ENCODE measurements at regions not wholly inside any gene's neighbourhood (a gene's known extent, or its start where the extent isn't known, plus 50 kb on each side); places are given as distances from the start of the nearest gene placed in this dataset.

DNA sequence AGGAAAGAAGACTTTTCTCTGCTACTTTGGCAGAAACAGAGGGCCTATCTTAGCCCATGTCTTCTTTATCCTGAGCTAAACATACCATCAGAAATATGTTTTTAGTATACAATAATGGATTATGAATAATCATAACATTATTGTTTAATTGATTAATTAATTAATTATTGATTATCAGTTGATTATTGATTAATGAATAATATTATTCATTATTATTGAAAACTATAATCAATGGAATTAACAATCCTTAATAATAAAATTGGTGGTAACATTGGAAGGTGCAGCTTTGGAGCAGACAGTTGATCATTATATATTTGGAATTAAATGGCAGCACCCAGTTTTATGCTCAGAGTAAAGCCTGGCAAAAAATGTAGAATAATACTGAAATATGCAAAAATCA, 655.9 kb upstream of the ARGLU1 start:
- DNase-seq, result no peak

- no peak for DNase-seq
Observed at GRCh38 chr13:107222597-107222996, 654.7 kb upstream of the ARGLU1 start.

GRCh38 chr13:107220245-107220644, 652.3 kb upstream of the ARGLU1 start:
- no peak for DNase-seq

DNA sequence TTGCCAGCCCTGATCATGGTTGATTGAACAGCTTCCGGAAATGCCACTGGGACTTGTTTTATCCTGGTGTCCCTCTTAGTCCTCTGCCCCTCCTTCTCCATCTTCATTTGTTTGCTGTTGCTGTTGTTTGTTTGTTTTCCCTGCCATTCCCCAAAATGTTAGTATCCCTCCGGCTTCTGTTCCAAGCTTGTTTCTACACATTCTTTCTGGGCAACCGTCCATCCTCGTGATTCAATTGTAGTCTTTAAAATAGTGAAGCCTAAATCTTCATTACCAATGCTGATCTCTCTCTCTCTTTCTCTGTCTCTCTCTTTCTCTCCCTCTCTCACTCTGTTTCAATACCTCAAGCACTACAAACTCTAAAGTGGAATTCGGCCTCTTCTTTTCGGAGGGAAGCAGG, 649.3 kb upstream of the ARGLU1 start:
- no peak for DNase-seq

- no peak for DNase-seq
Observed at GRCh38 chr13:107216046-107216755, 648.3 kb upstream of the ARGLU1 start.

DNA sequence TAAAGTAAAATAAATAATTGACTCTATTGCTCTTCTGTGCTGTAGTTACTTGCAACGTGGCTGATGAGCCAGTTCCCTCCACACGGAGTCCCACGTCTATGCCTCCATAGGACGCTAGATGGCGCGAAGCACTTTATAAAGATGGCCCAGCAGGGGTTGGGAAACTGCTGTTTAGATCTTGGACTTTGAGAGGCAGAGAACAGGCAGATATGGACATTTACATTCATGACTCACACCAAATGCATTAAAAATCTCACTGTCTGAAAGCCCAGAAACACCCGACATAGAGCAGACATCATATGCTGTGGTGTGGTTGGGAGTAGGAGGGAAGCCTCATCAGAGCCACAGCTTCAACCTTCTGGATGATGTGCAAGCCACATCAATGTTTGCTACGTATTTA, 643.1 kb upstream of the ARGLU1 start:
- DNase-seq, result peak; percentile 100

DNA sequence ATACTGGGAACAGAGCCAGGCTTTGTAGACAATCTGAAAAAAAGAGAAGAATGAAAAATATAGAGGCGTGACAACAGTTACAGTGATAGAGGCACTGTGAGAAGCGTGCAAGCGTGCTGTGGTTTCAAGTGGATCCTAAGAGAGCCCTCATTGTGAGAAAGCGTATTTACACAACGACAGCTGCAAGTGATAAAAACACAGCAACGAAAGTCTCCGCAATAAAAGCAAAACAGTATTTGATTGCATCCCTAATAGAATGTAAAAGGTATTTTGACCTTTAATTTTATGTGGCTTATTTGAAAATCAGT, 642.7 kb upstream of the ARGLU1 start:
- DNase-seq, result peak; percentile 99

GRCh38 chr13:107209824-107210722, 642.1 kb upstream of the ARGLU1 start:
- DNase-seq, result peak; percentile 70

- no peak for DNase-seq
Observed at GRCh38 chr13:107208889-107209288, 641.0 kb upstream of the ARGLU1 start.

DNA sequence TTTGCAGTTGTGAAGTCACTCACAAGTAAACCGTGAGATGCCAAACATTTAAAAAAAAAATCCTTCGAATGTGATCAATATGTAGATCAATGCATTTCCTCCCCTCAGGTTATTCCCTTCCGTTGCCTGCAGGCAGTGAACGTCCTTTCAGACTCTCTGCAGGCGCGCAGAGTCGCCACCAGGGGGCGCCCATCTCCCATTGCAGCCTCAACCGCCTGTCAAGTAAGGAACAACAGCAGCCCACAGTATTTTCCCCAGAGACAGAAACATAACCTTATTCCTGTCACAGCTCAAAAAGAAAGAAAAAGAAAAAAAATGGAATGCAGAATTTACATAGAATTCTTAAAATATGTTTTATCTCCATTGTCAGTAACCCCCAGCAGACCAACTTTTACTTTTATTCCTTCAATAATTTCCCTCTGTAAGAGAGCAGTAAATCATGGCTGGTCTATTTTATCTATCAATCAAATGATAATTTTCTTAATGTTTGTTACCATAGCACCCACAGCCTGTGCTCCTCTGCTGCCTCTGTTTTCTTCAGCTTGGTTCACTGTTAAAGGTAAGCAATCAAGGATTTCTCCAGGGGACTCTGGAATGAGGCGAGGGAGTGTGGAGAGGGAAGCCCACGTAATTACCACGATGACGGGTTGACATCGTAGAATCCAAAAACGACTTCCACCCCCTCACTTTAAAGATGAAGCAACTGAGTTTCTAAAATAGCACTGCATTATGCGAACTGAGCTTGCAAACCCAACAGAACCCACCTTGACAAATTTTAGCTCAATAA, 637.6 kb upstream of the ARGLU1 start:
- peak; percentile 89 for DNase-seq

GRCh38 chr13:107203146-107203847, 635.4 kb upstream of the ARGLU1 start:
- DNase-seq, result no peak

GRCh38 chr13:107202371-107203023, 634.6 kb upstream of the ARGLU1 start:
- DNase-seq, result no peak

DNA sequence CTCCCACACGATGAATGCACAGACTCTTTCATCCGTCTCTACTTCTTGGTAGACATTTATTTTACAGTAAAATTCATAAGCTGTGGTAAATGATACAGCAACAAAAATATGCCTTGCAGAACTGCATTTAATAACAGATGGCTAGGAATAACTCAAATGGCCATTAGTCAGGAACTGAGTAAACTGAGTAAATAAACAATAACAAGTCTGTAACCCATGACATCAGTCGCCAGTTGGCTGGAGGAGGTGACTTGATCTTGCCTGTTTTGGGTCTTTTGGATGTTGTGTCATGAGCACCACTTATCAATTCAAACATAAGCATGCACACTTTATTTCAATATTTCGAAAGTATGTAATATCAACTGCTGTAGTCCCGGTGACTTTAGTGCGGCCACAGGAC, 632.6 kb upstream of the ARGLU1 start:
- DNase-seq, result no peak

- peak; percentile 99 for DNase-seq
Observed at GRCh38 chr13:107192289-107192688, 624.4 kb upstream of the ARGLU1 start.

GRCh38 chr13:107190065-107190464, 622.1 kb upstream of the ARGLU1 start:
- DNase-seq, result no peak

DNA sequence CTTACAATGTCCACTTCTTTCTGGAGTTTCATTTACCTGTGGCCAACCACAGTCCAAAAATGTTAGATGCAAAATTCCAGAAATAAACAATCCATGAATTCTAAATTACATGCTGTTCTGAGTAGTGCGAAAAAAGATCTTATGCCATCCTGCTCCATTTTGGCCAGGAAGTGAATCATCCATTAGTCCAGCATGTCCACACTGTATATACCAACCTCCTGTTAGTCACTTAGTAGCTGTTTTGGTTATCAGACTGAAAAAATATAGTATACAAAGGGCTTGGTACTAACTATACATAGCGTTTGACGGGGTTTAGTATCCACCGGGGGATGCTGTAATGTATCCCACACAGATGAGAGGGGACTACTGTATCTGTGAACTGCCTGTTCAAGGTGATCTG, 618.0 kb upstream of the ARGLU1 start:
- no peak for DNase-seq

GRCh38 chr13:107170270-107170931, 602.5 kb upstream of the ARGLU1 start:
- no peak for DNase-seq

DNA sequence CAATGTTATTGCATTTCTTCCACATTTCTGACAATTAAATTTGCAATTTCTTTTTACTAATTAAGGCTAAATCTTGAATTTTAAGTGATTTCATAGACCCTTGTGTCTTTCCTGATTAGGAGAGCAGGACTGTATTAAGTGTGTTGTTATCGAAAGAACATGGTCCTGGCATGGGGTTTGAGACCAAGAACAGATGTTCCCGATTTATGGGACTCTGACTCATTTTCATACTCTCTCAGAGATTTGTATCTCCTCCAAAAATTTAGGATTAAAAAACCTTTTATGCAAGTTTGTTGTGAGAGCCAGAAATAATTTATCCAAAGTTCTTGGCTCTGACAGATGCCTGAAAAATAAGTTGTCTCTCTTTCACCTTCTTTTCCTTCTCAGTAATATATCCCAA, 589.3 kb upstream of the ARGLU1 start:
- no peak for DNase-seq

- DNase-seq, result no peak
Observed at GRCh38 chr13:107144432-107144831, 576.5 kb upstream of the ARGLU1 start.

DNA sequence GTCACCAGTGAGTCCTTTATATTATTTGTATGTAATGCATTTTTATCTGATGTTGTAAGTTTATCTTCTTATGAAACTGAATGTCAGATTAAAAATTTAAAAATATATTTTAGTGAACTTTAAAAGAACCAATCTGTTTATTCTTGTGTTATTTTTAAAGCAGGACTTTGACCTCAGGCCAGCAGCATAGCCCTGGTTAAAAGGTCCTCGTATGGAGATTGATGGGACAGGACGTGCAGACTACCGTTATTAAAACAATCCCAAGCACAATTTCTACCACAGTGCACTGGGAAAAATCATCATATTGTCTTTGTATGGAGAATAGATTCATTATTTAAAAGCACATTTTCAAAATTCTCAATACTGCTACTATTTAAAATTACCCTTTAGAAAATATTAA, 573.8 kb upstream of the ARGLU1 start:
- DNase-seq, result no peak

DNA sequence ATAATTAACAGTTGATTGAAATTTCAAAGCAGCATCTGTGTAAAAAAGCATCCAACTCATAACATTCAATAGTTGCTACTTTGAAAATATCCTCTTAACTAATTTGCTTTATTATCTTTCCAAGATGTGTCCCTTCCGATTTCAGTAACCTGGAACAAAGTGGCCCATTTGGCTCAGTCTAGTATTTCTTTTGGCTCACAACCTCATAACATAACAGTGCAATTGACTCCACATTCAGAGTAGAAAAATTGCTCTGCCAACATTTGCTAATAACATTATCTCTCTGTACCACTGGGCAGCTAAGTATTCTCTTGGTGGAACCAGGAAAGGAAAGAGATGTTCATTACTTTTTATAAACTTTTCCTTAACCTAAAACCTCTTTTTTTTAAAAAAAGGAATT, 571.1 kb upstream of the ARGLU1 start:
- DNase-seq, result no peak

DNA sequence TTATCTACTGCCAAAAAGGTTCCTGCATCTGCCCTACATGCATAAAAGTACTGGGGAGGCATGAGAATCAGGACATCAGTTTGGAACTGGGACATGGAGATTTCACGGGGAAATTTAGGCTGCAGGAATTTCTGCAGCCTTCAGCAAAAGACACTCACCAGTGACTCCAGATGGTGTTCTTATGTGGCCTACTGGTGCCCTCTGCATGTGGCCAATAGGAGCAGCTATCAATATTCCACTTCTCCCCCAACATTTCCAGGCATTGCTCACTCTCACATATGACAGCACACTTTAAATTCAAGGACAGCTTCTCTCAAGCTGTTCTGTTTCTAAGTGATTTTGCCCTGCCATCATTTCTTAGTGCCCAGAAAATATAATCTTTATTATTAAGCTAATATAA, 570.5 kb upstream of the ARGLU1 start:
- DNase-seq, result no peak

All from NCI-H774 (cell line).